ENCODE measurements at regions not wholly inside any gene's neighbourhood (a gene's known extent, or its start where the extent isn't known, plus 50 kb on each side); places are given as distances from the start of the nearest gene placed in this dataset.

GRCh38 chr13:73966331-73966730 lies 167.9 kb downstream of the KLF12 start:
- no TSS peak for BruUV-seq (replicated peaks)
- ATAC-seq (no peak), DNase-seq (ENCODE audit: low read depth, low spot score) (no peak)
- CTCF ChIA-PET, result no interaction called here
- Histone ChIP-seq H3K9me3 (ENCODE audit: control insufficient read depth, insufficient read depth, low read depth, low read length) (no peaks in the 10 kb centered on the region), H3K4me1 (ENCODE audit: control insufficient read depth, insufficient read depth, low read length) (no peaks in the 10 kb centered on the region), H3K4me3 (ENCODE audit: low read depth in 2 of 2, low read length in 2 of 2) (no peak overlapping the region), H3K36me3 (ENCODE audit: control insufficient read depth, insufficient read depth, low read length) (no peaks in the 10 kb centered on the region), H3K27me3 (ENCODE audit: control insufficient read depth, insufficient read depth, low read length) (no peaks in the 10 kb centered on the region), H3K27ac (ENCODE audit: low read length) (no peak overlapping the region)
- intact Hi-C loops (cut with micrococcal nuclease; ENCODE audit: unreplicated experiment), result no loop called here
- no peak for TF ChIP-seq CTCF (IDR thresholded peaks at IDR 0.05)
- TF ChIP-seq POLR2AphosphoS5 (IDR thresholded peaks at IDR 0.05; ENCODE audit: low read depth, low read length), result no peak
- TF ChIP-seq REST (IDR thresholded peaks at IDR 0.05; ENCODE audit: insufficient read depth in 1 of 2, low read depth in 2 of 2, low read length in 1 of 2), result no peak
- TF ChIP-seq TCF7L2 (IDR thresholded peaks at IDR 0.05; ENCODE audit: low read depth, low read length), result no peak
- no peak for TF ChIP-seq SIN3A (IDR thresholded peaks at IDR 0.05; ENCODE audit: borderline replicate concordance, insufficient read depth, low read depth, low read length)
- POLR2A ChIA-PET, result no interaction called here
- in situ Hi-C loops (cut with HindIII; ENCODE audit: low pct_unique_long_range_greater_than_20kb, low sequenced_read_pairs), result no loop called here

- no peak for ATAC-seq
Observed at GRCh38 chr13:73962284-73962683, 171.9 kb downstream of the KLF12 start.

More at GRCh38 chr13:73962284-73962683, 171.9 kb downstream of the KLF12 start:
- CTCF ChIA-PET, result no interaction called here
- DNase-seq (ENCODE audit: low read depth, low spot score), result no peak
- H3K36me3 ChIP-seq (ENCODE audit: control insufficient read depth, insufficient read depth, low read length), result no peaks in the 10 kb centered on the region
- H3K4me1 ChIP-seq (ENCODE audit: control insufficient read depth, insufficient read depth, low read length), result no peaks in the 10 kb centered on the region
- H3K9me3 ChIP-seq (ENCODE audit: control insufficient read depth, insufficient read depth, low read depth, low read length), result no peaks in the 10 kb centered on the region
- POLR2A ChIA-PET, result no interaction called here
- H3K27me3 ChIP-seq (ENCODE audit: control insufficient read depth, insufficient read depth, low read length), result no peaks in the 10 kb centered on the region
- in situ Hi-C loops (cut with HindIII; ENCODE audit: low pct_unique_long_range_greater_than_20kb, low sequenced_read_pairs), result no loop called here
- BruUV-seq (replicated peaks), result no TSS peak
- intact Hi-C loops (cut with micrococcal nuclease; ENCODE audit: unreplicated experiment), result no loop called here
- no peak overlapping the region for H3K4me3 ChIP-seq (ENCODE audit: low read depth in 2 of 2, low read length in 2 of 2)
- TF ChIP-seq CTCF (IDR thresholded peaks at IDR 0.05) (no peak), REST (IDR thresholded peaks at IDR 0.05; ENCODE audit: insufficient read depth in 1 of 2, low read depth in 2 of 2, low read length in 1 of 2) (no peak), POLR2AphosphoS5 (IDR thresholded peaks at IDR 0.05; ENCODE audit: low read depth, low read length) (no peak), TCF7L2 (IDR thresholded peaks at IDR 0.05; ENCODE audit: low read depth, low read length) (no peak), SIN3A (IDR thresholded peaks at IDR 0.05; ENCODE audit: borderline replicate concordance, insufficient read depth, low read depth, low read length) (no peak)
- H3K27ac ChIP-seq (ENCODE audit: low read length), result no peak overlapping the region
